ENCODE measurements at regions not wholly inside any gene's neighbourhood (a gene's known extent, or its start where the extent isn't known, plus 50 kb on each side); places are given as distances from the start of the nearest gene placed in this dataset.
"Not testable (repeated sequence)": the region's sequence is repeated elsewhere in the genome, so short reads cannot be mapped to it uniquely, and the experiment has no call there.

GRCh38 chr4:99735822-99736221, 78.2 kb upstream of the C4orf54 start:
- DNase-seq (ENCODE audit: low read depth, low spot score) (no peak), FAIRE-seq (no peak)
- H3K27ac ChIP-seq (ENCODE audit: control insufficient read depth, insufficient read depth, low read length): no peak overlapping the region
- H3K9ac ChIP-seq (ENCODE audit: control insufficient read depth, extremely low read depth, insufficient read depth, low read length): no peak overlapping the region
- H3K36me3 ChIP-seq (ENCODE audit: control insufficient read depth in 2 of 2, extremely low read depth in 1 of 2, insufficient read depth in 2 of 2, low read length in 2 of 2): no peaks in the 10 kb centered on the region
- no peak for TF ChIP-seq EZH2 (IDR thresholded peaks at IDR 0.05; ENCODE audit: low read length)
- TF ChIP-seq CTCF (optimal IDR thresholded peaks at IDR 0.05 in 1 of 3, IDR thresholded peaks at IDR 0.05 in 1 of 3, conservative IDR thresholded peaks at IDR 0.05 in 1 of 3; ENCODE audit: extremely low read depth in 1 of 3, insufficient read depth in 2 of 3, low read length in 3 of 3): no peak
- no peak overlapping the region for H3K4me2 ChIP-seq (ENCODE audit: control insufficient read depth, extremely low read depth, insufficient read depth, low read depth, low read length)
- H3K79me2 ChIP-seq (ENCODE audit: control insufficient read depth, insufficient read depth, low read length): no peaks in the 10 kb centered on the region
- H3K4me1 ChIP-seq (ENCODE audit: control insufficient read depth, extremely low read depth, insufficient read depth, low read length): no peaks in the 10 kb centered on the region
- no peaks in the 10 kb centered on the region for H4K20me1 ChIP-seq (ENCODE audit: control insufficient read depth, extremely low read depth, insufficient read depth, low read length)
- H2AFZ ChIP-seq (ENCODE audit: control insufficient read depth, low read length): no peak overlapping the region
- H3K27me3 ChIP-seq (ENCODE audit: control insufficient read depth, extremely low read depth, insufficient read depth, low read length): no peaks in the 10 kb centered on the region
- H3K9me3 ChIP-seq (ENCODE audit: control insufficient read depth, low read depth, low read length): no peaks in the 10 kb centered on the region
- H3K4me3 ChIP-seq (ENCODE audit: control insufficient read depth in 2 of 3, extremely low read depth in 1 of 3, insufficient read depth in 2 of 3, low read depth in 1 of 3, low read length in 3 of 3): no peak overlapping the region
- dilution Hi-C loops (cut with MboI; ENCODE audit: extremely low pct_ligation_motif_present, low sequenced_read_pairs): no loop called here
- H3K9me1 ChIP-seq (ENCODE audit: control insufficient read depth, extremely low read depth, insufficient read depth, low read length): no peaks in the 10 kb centered on the region

GRCh38 chr4:99734583-99735322, 77.1 kb upstream of the C4orf54 start:
- H3K4me3 ChIP-seq (ENCODE audit: control insufficient read depth in 2 of 3, extremely low read depth in 1 of 3, insufficient read depth in 2 of 3, low read depth in 1 of 3, low read length in 3 of 3): no peak overlapping the region

GRCh38 chr4:99733455-99733854, 75.8 kb upstream of the C4orf54 start:
- not testable (repeated sequence) for DNase-seq (ENCODE audit: low read depth, low spot score)

More at GRCh38 chr4:99734583-99735322, 77.1 kb upstream of the C4orf54 start:
- Histone ChIP-seq H3K4me1 (ENCODE audit: control insufficient read depth, extremely low read depth, insufficient read depth, low read length) (no peaks in the 10 kb centered on the region), H4K20me1 (ENCODE audit: control insufficient read depth, extremely low read depth, insufficient read depth, low read length) (no peaks in the 10 kb centered on the region), H3K79me2 (ENCODE audit: control insufficient read depth, insufficient read depth, low read length) (no peaks in the 10 kb centered on the region), H3K9me1 (ENCODE audit: control insufficient read depth, extremely low read depth, insufficient read depth, low read length) (no peaks in the 10 kb centered on the region), H2AFZ (ENCODE audit: control insufficient read depth, low read length) (no peak overlapping the region), H3K27me3 (ENCODE audit: control insufficient read depth, extremely low read depth, insufficient read depth, low read length) (no peaks in the 10 kb centered on the region), H3K9me3 (ENCODE audit: control insufficient read depth, low read depth, low read length) (no peaks in the 10 kb centered on the region), H3K36me3 (ENCODE audit: control insufficient read depth in 2 of 2, extremely low read depth in 1 of 2, insufficient read depth in 2 of 2, low read length in 2 of 2) (no peaks in the 10 kb centered on the region), H3K9ac (ENCODE audit: control insufficient read depth, extremely low read depth, insufficient read depth, low read length) (no peak overlapping the region), H3K4me2 (ENCODE audit: control insufficient read depth, extremely low read depth, insufficient read depth, low read depth, low read length) (no peak overlapping the region), H3K27ac (ENCODE audit: control insufficient read depth, insufficient read depth, low read length) (no peak overlapping the region)
- DNase-seq (ENCODE audit: low read depth, low spot score) (no peak), FAIRE-seq (no peak)
- no peak for TF ChIP-seq EZH2 (IDR thresholded peaks at IDR 0.05; ENCODE audit: low read length)
- TF ChIP-seq CTCF (optimal IDR thresholded peaks at IDR 0.05 in 1 of 3, IDR thresholded peaks at IDR 0.05 in 1 of 3, conservative IDR thresholded peaks at IDR 0.05 in 1 of 3; ENCODE audit: extremely low read depth in 1 of 3, insufficient read depth in 2 of 3, low read length in 3 of 3): no peak
- dilution Hi-C loops (cut with MboI; ENCODE audit: extremely low pct_ligation_motif_present, low sequenced_read_pairs): no loop called here

More at GRCh38 chr4:99733455-99733854, 75.8 kb upstream of the C4orf54 start:
- FAIRE-seq; H3K36me3 ChIP-seq (ENCODE audit: control insufficient read depth in 2 of 2, extremely low read depth in 1 of 2, insufficient read depth in 2 of 2, low read length in 2 of 2); H3K4me2 ChIP-seq (ENCODE audit: control insufficient read depth, extremely low read depth, insufficient read depth, low read depth, low read length); H3K27me3 ChIP-seq (ENCODE audit: control insufficient read depth, extremely low read depth, insufficient read depth, low read length); H3K4me1 ChIP-seq (ENCODE audit: control insufficient read depth, extremely low read depth, insufficient read depth, low read length); H3K9me1 ChIP-seq (ENCODE audit: control insufficient read depth, extremely low read depth, insufficient read depth, low read length); H3K27ac ChIP-seq (ENCODE audit: control insufficient read depth, insufficient read depth, low read length); H3K9ac ChIP-seq (ENCODE audit: control insufficient read depth, extremely low read depth, insufficient read depth, low read length); H2AFZ ChIP-seq (ENCODE audit: control insufficient read depth, low read length); dilution Hi-C loops (cut with MboI; ENCODE audit: extremely low pct_ligation_motif_present, low sequenced_read_pairs); H4K20me1 ChIP-seq (ENCODE audit: control insufficient read depth, extremely low read depth, insufficient read depth, low read length); H3K79me2 ChIP-seq (ENCODE audit: control insufficient read depth, insufficient read depth, low read length); H3K4me3 ChIP-seq (ENCODE audit: control insufficient read depth in 2 of 3, extremely low read depth in 1 of 3, insufficient read depth in 2 of 3, low read depth in 1 of 3, low read length in 3 of 3); H3K9me3 ChIP-seq (ENCODE audit: control insufficient read depth, low read depth, low read length): not testable (repeated sequence)
